AG08396 (cell line): ENCODE measurements at regions not wholly inside any gene's neighbourhood (a gene's known extent, or its start where the extent isn't known, plus 50 kb on each side); places are given as distances from the start of the nearest gene placed in this dataset.
"Not testable (repeated sequence)": the region's sequence is repeated elsewhere in the genome, so short reads cannot be mapped to it uniquely, and the experiment has no call there.

Experiments used
- DNase-seq: peaks from one replicate; pipeline ENCODE4 v3.0.0; 2012; ENCODE audit warnings: low spot score, mixed read lengths

DNA sequence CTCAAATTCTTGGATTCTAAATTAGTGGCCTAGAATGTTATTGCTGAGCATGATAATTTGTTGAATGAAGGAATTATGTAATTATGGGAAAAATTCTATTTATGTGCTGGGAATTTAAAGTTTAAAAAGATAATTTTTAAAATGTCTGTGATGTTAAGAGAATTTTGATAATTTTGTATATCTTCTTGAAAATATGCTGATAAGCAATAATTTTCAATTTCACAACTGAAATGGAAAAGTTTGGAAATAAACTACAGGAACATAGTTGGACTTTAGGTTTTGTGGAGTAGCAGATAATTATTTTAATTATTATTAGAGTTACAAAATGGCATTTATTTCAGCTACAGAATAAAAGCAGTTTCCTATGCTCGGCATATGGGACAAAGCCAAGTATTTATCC is 268.5 kb upstream of the TPK1 start:
- no peak for DNase-seq

DNA sequence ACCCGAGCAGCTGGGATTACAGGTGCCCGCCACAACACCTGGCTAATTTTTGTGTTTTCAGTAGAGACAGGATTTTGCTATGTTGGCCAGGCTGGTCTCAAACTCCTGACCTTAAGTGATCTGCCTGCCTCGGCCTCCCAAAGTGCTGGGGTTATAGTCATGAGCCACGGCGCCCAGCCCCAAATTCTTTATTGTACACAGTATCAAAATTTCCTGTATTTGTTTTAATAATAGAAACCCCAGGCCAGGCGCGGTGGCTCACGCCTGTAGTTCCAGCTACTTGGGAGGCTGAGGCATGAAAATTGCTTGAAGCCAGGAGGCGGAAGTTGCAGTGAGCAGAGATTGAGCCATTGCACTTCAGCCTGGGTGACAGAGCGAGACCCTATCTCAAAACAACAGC is 266.3 kb upstream of the TPK1 start:
- not testable (repeated sequence) for DNase-seq

DNA sequence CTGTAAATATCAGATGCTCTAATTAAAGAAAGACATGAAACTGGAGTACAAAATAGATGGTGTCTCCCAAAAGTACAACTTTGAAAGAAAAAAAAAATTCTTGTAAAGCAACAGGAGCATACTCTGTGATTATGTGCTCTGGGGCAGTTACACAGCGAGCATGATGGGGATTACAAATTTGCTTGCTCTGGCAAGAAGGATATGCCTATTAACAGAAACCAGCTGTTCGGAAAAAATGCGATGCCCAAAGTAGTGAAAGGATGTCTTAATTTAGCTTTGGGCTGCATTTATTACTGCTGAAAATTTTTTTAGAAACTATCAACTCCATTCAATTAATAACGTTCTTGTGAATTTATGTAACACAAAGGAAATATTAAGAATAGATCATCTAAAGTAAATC is 256.9 kb upstream of the TPK1 start:
- DNase-seq, result no peak

DNA sequence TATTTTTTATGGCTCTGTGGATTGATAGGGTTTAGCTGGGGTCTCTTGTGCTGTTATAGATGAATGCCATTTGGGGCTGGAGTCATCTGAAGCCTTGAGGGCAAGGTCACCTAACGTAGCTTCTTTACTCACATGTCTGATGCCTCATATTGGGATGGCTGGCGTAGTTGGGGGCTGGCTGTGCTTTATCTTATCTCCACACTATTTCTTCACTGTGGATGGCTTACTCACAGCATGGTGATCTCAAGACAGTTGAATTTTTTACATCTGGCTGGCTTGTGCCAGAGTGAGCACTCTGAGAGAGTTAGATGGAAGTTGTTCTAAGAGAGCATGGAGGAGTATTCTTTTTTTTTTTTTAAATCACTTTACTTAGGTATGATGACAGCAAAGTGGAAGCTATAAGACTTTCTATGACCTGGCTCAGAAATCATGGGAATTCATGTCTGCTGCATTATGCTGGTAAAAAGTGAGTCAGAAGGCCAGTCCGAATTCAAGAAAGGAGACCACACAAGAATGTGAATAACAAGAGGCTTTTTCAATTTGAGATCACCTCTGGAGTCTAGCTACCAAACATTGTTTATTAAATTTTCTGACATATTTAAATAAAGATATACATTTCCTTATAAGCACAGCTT is 252.4 kb upstream of the TPK1 start:
- no peak for DNase-seq

DNA sequence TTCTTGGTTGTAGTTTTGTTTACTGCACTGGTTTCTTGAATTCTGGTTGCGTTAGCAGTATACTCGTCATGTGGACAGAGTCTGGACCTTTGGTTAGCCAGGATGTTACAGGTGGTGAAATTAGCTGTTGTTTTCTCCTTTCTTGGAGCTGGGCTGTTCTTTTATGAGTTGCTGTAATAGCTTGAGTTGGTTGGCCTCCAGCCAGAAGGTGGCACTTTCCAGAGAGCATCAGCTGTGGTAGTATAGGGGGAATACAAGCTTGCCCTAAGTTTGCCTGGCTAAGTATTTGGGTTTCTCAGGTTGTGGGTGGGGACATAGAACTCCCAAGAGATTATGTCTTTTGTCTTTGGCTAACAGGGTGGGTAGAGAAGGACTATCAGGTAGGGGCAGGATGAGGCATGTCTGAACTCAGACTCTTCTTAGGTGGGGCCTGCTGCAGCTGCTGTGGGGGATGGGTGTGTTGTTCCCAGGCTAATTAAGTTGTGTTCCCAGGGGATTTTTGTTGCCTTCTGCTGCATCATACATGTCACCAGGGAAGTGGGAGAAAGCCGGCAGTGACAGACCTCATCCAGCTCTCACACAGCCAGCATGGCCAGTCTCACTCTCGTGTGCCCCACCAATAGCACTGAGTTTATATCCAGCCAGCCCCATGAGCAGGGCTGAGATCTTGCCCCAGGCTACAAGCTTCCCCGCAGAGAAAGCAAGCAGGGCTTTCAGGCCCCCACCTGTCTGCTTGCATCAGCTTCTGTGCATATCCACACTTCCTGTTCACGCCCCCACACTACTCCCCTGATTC is 246.7 kb upstream of the TPK1 start:
- DNase-seq, result no peak

DNA sequence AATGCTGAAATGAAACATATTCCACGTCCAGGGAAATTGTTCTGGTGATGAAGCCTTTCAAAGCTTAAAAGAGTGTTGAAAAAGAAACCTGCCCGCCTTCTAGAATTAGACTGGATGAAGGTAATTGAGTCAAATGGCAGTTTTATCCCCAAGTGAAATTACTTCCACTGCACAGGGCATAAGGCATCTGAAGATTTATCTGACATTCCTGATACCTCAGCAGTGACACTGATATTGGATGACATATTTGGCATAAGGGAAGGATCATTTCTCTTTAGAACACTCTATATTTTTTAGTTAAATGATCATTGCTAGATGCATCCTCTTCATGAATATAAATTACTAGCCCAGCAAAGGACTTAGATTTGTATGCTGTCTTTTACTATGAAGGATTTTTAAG is 229.6 kb upstream of the TPK1 start:
- no peak for DNase-seq

DNA sequence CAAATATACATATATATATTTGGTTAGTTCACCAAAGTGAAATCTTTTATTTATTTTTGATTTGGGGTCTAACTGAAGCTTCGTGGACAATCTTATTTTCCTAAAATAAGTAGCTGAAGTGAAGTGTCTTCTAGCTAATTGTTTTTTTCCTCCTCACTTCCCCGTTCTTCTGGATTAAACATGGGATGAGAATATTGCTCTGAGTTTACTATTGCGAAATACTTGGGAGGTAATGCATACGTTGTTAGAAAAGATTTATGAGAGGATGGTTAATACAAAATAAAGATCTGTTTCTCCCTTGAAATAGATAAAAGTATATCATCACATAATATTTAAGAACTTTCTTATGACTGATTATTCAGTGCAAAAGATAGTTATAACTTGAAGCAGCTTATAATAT is 228.3 kb upstream of the TPK1 start:
- DNase-seq, result no peak

DNA sequence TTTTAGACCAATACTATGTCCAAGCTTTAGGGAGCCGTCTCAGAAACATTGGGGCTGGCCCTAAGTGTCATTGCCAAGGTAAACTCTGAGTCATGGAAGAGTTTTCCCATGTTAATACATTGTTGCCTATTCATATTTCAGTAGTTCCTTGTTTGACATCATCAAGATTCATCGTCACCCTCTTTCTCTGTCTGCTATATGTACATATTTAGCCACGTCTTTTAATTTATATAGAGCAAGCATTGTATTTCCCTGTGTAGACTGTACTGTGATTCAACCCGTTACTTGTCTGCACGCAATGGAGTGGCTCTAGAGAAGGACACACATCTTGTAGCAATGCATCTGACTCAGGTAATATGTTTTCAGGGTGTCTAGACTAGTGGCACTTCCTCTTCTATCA is 217.9 kb upstream of the TPK1 start:
- no peak for DNase-seq

DNA sequence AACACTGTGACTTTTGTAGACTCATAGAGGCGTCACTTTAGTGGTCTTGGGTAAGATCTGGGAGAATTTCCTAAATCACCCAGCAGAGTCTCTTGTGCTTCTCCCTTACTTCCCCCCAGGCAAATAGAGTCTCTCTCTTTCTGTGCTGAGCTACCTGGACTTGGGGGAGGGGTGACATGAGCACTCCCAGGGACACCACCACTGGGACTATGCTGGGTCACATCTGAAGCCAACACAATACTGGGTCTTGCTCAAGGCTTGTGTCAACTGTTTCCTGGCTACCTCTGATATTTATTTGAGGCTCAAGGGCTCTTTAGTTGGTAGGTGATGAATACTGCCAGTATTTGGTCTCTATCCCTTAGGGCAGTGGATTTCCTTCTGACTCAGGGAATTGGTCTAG is 214.6 kb upstream of the TPK1 start:
- no peak for DNase-seq

DNA sequence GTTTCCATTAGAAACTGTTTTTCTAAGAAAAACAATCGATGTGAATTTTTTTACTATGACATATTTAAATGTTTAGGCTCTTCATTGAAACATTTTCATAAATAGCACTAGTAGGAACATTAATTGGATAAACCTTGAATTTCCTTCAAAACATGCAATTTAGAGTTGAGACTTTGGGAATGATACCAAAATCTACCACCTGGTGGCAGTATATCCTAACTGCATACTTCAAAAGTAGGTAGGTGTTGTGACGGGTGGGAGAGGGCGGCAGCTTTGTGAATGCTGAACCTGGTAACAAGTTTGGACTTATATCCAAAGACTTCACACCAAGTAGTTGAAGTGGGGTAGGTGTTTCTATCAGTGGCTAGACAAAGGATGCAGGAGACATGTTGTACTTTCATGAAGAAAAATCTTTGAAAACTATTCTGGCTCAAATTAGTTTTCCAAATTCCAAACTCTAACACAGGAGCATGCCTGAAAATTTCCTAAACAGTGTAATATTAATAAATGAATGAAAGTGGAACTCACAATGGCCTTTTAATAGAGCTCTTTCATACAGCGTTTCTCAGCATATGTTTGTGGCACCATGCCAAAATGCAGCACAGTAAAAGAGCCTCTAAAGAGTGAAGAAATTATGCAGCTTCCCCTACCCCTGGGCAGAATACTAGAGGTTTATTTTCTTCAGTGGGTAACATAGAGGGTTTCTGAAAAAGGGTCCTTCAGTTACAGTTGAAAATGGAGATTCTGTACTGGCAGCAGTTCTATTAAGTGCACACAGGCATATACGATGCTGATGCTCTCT is 201.0 kb upstream of the TPK1 start:
- DNase-seq, result no peak

DNA sequence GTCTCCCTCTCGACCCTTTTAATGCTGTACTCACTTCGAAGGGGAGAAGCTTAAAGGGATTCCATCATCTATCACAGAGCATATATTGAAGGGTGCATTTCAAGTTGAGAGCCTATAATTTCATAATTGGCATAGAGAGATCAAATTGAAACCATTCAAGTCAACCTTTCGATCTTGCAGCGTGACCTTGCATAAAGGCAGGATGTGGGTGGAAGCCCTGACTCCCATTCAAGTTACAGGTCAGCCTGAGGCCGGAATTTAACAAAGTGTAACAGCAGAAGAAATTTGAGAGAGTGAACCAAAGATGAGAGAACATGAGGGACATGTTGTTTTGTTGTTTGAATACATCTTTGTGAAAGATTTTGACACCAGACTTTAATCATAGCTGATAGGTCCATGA is 195.3 kb upstream of the TPK1 start:
- DNase-seq, result no peak

DNA sequence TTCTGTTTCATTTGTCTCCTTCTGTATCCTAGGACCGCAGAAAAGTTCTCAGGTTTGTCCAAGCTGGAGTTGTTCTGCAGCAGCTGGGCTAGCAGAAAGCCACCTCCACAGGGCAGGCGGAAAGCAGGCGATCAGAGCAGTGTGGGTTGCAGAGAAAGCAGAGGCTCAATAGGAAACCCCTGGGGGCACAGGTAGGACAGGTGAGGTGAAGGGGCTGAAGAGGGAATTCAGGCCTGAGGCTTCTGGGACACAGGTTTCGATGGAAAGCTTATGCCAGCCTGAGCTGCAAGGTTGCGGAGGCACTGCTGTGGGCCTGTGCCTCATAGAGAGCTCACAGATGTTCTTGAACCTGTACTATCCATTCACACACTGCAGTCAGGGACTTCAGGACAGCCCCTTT is 194.9 kb upstream of the TPK1 start:
- no peak for DNase-seq

DNA sequence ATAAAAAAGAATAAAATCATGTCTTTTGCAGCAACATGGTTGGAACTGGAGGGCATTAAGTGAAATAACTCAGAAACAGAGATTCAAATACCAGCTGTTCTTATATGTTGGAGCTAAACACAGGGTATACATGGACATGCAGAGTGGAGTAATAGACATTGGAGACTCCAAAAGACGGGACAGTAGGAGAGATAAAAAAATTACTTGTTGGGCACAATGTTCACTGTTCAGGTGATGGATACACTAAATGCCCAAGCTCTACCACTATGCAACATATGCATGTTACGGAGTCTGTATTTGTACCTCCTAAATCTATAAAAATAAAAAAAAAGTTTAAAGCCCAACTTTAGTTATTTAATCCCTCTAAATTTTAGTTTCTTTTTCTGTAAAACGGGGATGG is 184.6 kb upstream of the TPK1 start:
- DNase-seq, result no peak

DNA sequence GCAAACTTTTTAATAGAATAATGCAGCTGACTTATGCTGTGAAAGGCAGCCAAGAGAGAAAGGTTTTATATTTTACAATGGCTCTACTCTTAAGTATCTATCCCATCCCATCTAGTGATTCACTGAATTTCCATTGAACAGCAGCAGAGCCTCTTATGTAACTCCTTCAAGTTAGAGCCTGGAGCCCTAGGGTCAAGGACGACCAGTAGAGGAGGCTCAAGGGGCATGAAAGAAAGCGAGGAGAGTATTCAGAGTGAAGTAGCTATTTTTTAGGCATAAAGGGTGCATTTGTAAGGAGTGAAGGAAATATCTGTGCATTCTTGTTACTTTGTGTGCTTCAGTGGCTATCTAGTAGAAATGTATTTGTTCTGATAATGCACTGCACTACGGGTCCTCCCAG is 180.2 kb upstream of the TPK1 start:
- DNase-seq, result no peak

DNA sequence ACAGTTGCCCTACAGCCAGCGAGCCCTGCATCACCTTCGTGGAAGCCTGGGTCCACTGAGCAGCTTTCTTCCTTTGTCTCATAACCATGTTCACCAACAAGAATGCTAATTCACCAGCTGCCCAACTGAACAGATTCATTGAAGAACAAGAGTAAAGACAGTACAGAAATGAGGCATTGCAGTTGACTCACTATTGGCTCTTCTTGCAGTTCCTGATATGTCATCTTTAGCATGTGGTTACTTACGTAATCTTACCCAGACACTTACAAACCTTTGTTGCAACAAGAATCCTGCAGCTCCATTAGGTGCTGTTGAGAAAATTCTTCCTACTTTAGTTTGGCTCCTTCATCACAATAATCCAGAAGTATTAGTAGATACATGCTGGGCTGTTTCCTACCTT is 174.0 kb upstream of the TPK1 start:
- no peak for DNase-seq

DNA sequence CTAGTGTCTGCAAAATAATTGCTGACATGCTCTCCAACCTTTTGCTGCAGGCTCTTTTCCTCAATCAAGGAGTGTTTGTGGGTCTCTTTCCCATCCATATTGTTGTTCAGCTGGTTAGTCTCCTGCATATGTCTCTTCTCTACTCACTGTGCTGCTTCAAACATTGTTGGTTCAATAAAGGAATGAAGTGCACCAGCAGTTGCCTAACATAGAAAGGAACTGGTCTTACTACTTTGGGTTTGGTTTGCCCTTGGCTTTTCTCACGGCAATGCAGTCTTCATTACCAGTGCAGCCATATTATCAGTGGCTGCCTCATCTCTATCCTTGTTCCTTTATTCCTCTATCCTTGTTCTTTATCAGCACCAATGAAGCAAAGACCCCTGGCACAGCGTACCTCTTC is 169.7 kb upstream of the TPK1 start:
- DNase-seq, result no peak

DNA sequence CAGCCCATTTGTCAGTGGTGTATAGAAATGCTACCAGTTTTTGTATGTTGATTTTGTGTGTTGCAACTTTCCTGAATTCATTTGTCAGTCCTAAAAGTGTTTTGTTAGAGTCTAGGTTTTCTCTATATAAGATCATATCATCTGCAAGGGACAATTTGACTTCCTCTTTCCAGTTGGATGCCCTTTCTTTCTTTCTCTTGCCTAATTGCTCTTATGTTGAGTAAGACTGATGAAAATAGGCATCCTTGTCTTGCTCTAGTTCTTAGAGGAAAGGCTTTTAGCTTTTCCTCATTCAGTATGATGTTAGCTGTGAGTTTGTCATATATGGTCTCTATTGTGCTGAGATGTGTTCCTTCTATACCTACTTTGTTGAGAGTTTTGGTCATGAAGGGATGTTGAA is 161.7 kb upstream of the TPK1 start:
- no peak for DNase-seq

DNA sequence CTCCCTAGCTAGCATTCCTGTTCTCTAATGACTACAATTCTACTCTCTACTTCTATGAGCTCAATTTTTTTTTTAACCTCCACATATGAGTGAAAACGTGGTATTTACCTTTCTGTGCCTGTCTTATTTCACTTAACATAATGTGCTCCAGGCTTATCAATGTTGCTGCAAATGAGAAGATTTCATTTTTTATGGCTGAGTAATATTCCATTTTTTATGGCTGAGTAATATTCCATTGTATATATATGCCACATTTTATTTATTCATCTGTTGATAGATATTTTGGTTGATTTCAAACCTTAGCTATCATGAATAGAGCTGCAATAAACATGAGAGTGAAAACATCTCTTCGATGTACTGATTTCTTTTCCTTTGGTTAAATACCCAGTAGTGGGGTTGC is 159.6 kb upstream of the TPK1 start:
- no peak for DNase-seq

DNA sequence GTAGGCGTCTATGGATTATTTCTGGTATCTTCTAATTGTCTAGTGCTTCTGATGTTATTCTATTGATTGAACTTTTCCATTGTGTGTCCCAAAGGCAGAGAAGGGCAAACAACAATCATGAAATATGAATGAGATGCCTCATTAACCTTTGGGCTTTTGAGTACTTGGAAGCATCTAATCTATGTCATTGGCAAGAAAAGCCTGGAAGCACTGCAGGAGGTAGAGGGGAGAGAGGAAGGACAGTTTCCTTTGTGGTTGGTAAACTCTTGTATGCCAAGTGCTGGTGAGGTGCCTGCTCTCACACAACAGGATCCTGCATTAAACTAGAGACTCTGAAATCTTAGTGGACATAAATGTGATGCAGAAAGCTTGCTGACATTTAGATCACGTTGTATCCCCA is 155.2 kb upstream of the TPK1 start:
- DNase-seq, result no peak

DNA sequence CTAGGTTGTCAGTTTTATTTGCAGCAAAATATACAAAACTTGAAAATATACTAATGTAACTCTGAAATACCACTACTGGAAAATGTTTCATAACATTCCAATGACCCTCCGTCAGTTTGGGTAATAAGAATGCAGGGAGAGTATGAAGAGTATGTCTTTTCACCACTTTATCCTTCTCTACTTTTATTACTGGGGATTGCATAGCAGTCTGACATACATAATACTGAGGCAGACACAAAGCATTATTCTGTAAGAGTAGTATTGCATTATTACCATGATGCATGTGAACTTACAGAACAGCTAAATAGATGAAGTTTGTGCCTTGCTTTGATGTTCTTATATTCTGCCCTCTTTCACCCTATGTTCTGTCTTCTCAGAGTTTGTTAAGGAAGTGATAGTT is 151.8 kb upstream of the TPK1 start:
- DNase-seq, result no peak

DNA sequence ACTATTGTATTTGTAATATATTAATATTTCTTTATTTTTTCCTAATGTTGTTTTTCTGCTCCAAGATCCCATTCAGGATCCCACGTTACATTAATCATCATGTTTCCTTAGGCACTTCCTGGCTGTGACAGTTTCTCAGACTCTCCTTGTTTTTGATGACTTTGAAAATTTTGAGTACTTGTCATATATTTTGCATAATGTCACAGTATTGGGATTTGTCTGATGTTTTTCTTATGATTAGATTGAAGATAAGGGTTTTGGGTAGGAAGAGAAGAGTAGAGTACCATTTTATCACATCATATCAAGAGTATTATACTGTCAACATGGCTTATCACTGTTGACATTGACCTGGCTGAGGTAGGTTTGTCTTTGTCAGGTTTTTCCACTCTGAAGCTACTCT is 146.3 kb upstream of the TPK1 start:
- no peak for DNase-seq

DNA sequence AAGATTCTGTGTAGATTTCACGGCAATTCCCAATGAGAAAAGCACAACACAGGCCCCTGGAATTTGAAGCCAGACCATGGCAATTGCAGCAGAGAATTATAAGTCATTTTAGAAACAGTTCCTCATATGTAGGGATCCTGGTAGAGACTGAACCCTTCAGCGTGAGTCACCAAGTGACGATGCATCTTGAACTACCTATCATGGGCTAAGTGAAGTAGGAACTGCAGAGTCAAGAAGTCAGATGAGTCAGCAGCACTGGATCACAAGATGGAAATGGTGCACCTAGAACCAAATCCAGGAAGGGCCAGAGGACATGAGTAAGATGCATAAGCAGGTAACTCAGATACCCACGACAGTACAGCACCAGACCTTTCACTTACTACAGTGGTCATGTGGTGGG is 140.0 kb upstream of the TPK1 start:
- no peak for DNase-seq

DNA sequence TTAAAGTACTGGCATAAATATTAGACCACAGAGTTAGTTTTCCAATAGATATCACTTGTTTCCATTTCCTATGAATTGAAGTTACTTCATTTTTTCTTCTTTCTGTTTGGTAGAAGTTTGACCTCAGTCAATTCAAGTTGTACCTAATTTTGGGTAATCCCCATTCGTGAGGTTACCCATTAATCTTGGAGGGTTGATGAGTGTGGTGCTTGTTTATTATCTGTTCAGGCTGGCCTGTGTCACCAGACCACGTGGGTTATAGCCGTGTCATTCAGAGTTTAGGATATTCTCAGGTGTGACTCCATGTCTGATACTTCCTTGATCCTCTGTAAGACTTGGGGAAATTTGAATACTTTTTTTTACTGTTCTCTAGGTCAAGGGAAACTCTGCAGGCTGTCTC is 133.9 kb upstream of the TPK1 start:
- no peak for DNase-seq
